Activated naive CD4-positive, alpha-beta T cell treated with anti-CD3 and anti-CD28 coated beads, Interleukin-2, amount 10 ng/mL, durations not matched to agents 7 days and 5 days (primary cell): ENCODE measurements at regions not wholly inside any gene's neighbourhood (a gene's known extent, or its start where the extent isn't known, plus 50 kb on each side); places are given as distances from the start of the nearest gene placed in this dataset.
"Not testable (repeated sequence)": the region's sequence is repeated elsewhere in the genome, so short reads cannot be mapped to it uniquely, and the experiment has no call there.

Experiments
- CTCF ChIA-PET: fragments of 350-600 bp; sonication (Branson Sonifier 250); formaldehyde crosslinking; loops from one replicate; lab custom pipeline; 2021; ENCODE audit warnings: antibody characterized with exemption; lab: Charles Lee
- DNase-seq: peaks from one replicate; pipeline ENCODE4 v3.0.0-alpha.2; 2020
- H3K27ac Mint-ChIP-seq: one replicate; pipeline ENCODE4 v1.8.0; 2021; ENCODE audit warnings: mild to moderate bottlenecking, moderate library complexity, mixed read lengths
- H3K27me3 Mint-ChIP-seq: one replicate; pipeline ENCODE4 v1.8.0; 2021; ENCODE audit warnings: mild to moderate bottlenecking, mixed read lengths
- H3K36me3 Mint-ChIP-seq: one replicate; pipeline ENCODE4 v1.8.0; 2021; ENCODE audit warnings: mixed read lengths
- H3K4me1 Mint-ChIP-seq: one replicate; pipeline ENCODE4 v1.8.0; 2021; ENCODE audit warnings: mixed read lengths
- H3K4me3 Mint-ChIP-seq: one replicate; pipeline ENCODE4 v1.8.0; 2021; ENCODE audit warnings: mild to moderate bottlenecking, moderate library complexity, mixed read lengths
- H3K9me3 Mint-ChIP-seq: one replicate; pipeline ENCODE4 v1.8.0; 2021; ENCODE audit warnings: mixed read lengths

DNA sequence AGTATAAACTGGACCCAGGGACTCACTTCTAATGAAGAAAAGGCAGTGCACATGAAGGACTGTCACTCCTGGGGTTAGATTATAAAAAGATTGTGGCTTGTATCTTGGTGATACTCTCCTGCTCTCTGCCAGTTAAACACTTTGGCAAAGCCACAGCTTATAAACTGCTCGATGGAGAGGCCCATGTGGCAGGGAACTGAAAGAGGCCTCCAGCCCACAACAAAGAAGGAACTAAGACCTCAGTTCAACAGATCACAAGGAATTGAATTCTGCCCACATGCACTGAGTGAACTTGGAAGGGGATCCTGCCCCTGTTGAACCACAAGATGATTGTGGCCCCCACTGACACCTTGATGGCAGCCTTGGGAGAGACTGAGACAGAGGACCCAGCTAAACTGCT is 363.8 kb downstream of the CBLN4 start:
- no peaks in the 10 kb centered on the region for H3K36me3 Mint-ChIP-seq

DNA sequence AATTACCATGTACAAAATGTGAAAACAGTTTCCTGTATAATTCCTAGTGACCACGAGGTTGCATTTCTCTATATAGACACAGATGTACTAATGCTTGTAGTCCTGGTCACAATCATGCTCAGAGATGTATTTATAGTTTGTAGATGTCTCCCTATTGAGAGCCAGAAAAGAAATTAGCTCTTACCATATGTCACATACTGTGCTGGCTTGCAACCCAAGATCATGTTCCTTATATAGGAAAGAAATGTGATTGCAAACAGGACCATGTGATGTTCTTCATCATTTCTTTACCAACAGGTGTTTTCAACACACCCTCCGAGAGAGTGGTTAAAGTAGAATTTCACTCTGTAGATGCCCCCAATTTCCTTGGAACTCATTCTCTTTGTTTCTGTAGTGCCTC is 369.4 kb downstream of the CBLN4 start:
- H3K4me3 Mint-ChIP-seq, result no peak overlapping the region
- H3K27me3 Mint-ChIP-seq, result no peaks in the 10 kb centered on the region
- CTCF ChIA-PET, result no interaction called here
- no peaks in the 10 kb centered on the region for H3K36me3 Mint-ChIP-seq
- H3K9me3 Mint-ChIP-seq, result no peaks in the 10 kb centered on the region
- no peaks in the 10 kb centered on the region for H3K4me1 Mint-ChIP-seq
- H3K27ac Mint-ChIP-seq, result no peak overlapping the region
- no peak for DNase-seq

More for the DNA sequence above, 363.8 kb downstream of the CBLN4 start:
- Mint-ChIP-seq H3K9me3 (peaks cover 2% of the 10 kb centered on the region), H3K4me1 (no peaks in the 10 kb centered on the region), H3K27me3 (no peaks in the 10 kb centered on the region), H3K27ac (no peak overlapping the region), H3K4me3 (no peak overlapping the region)
- DNase-seq, result no peak
- CTCF ChIA-PET, result no interaction called here

DNA sequence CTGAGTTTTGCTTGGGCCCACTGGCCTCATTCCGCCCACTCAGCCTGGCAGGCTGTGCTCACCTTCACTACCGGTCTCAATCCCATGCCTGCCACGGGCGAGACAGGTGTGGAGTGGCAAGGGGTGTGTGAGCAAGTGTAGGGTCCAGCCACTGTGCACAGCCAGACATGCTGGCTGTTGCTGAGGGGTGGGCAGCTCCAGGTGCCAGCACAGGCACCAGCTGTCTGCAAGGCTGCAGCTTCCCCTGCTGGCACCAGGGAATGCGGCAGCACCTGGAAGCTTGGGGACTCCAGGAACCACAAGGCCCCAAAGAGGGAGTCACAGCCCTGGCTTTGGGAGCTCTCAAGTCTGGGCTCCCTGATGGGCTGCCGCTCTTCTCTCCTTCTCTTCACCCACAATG is 372.7 kb downstream of the CBLN4 start:
- Mint-ChIP-seq H3K4me3 (no peak overlapping the region), H3K36me3 (no peaks in the 10 kb centered on the region), H3K27ac (no peak overlapping the region), H3K27me3 (no peaks in the 10 kb centered on the region), H3K9me3 (peaks cover 2% of the 10 kb centered on the region), H3K4me1 (no peaks in the 10 kb centered on the region)
- DNase-seq, result no peak
- CTCF ChIA-PET, result no interaction called here

DNA sequence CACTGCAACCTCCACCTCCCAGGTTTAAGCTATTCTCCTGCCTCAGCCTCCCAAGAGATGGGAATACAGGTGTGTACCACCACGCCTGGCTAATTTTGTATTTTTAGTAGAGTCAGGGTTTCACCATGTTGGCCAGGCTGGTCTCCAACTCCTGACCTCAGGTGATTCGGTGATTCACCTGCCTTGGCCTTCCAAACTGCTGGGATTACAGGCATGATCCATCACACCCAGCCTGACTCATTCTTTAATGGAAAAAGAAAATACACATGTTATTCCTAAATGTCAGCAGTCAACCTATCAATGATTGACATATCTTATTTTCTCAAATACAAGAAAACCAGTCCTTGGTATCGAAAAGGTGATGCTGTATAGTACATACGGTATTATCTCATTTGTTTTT is 376.2 kb downstream of the CBLN4 start:
- DNase-seq, H3K4me3 Mint-ChIP-seq, H3K4me1 Mint-ChIP-seq, H3K36me3 Mint-ChIP-seq, H3K27ac Mint-ChIP-seq, H3K9me3 Mint-ChIP-seq, H3K27me3 Mint-ChIP-seq: not testable (repeated sequence)
- CTCF ChIA-PET, result interaction anchor here (1.2 kb wide), 1 partner anchor 13 kb away, joined by 3 read pairs; no protein-coding TSS in a partner anchor

DNA sequence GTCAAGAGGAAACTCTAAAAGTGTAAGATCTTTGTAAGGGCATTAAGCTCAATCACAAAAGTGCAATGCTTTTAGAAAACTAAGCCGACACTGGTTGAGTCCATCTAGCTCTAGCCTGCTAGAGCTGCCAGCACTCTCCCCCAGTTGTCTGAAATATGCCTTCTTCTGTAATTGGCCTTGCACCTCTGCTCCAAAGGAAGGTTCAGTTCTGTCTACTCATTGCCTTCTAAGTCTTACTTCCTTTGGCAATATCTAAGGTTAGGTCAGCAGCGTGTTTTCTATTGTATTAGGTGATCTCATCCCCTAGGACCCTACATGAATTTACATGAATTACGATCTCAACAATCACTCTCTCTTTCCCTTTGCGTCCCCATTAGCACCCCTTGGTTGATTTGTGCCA is 378.6 kb downstream of the CBLN4 start:
- Mint-ChIP-seq H3K4me1 (no peaks in the 10 kb centered on the region), H3K27ac (no peak overlapping the region), H3K27me3 (no peaks in the 10 kb centered on the region), H3K4me3 (no peak overlapping the region), H3K36me3 (no peaks in the 10 kb centered on the region), H3K9me3 (peaks cover 2% of the 10 kb centered on the region)
- no peak for DNase-seq
- CTCF ChIA-PET, result no interaction called here

DNA sequence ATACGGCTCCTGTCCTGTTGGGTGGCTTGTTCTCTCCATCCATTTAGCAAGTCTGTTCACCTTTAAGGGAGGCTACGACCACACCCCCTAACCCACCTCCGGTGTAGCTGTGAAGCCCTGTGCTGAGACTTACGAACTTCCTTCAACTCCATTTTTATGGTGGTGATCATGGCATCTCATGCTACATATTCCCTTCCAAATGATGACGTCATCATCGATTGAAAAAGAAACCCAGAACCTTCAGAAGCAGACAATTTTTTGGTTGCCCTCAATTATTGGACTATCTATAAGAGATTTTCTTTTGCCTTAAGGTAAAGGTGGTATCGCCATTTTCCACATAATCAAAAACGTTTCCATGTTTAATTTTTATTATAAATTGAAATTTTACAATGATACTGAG is 389.0 kb downstream of the CBLN4 start:
- Mint-ChIP-seq H3K4me3 (no peak overlapping the region), H3K27me3 (no peaks in the 10 kb centered on the region), H3K27ac (no peak overlapping the region), H3K9me3 (peaks cover 9% of the 10 kb centered on the region), H3K4me1 (no peaks in the 10 kb centered on the region), H3K36me3 (no peaks in the 10 kb centered on the region)
- DNase-seq, result no peak
- CTCF ChIA-PET, result interaction anchor here (1.0 kb wide), 1 partner anchor 14 kb away, joined by 3 read pairs; no protein-coding TSS in a partner anchor

DNA sequence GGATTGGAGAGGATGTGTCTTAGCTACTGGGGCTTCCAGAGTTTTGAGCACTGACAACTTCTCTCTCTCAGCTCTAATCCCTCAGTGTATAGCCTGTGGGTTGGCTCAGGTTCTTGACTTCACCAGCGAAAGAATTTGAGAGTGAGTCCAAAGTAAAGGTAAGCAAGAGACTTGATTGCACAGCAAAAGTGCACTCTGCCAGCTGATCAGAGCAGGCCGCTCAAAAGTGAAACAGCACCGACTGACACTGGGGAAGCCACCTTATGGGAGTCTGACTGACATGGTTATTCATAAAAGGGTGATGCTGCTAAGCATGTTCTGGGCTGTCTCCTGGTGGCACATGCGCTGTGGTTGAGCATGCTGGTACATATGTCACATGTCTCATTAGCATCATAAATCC is 389.5 kb downstream of the CBLN4 start:
- DNase-seq, result no peak
- Mint-ChIP-seq H3K27me3 (no peaks in the 10 kb centered on the region), H3K9me3 (peaks cover 10% of the 10 kb centered on the region), H3K27ac (no peak overlapping the region), H3K4me1 (no peaks in the 10 kb centered on the region), H3K36me3 (no peaks in the 10 kb centered on the region), H3K4me3 (no peak overlapping the region)
- CTCF ChIA-PET, result interaction anchor here (1.0 kb wide), 1 partner anchor 14 kb away, joined by 3 read pairs; no protein-coding TSS in a partner anchor

DNA sequence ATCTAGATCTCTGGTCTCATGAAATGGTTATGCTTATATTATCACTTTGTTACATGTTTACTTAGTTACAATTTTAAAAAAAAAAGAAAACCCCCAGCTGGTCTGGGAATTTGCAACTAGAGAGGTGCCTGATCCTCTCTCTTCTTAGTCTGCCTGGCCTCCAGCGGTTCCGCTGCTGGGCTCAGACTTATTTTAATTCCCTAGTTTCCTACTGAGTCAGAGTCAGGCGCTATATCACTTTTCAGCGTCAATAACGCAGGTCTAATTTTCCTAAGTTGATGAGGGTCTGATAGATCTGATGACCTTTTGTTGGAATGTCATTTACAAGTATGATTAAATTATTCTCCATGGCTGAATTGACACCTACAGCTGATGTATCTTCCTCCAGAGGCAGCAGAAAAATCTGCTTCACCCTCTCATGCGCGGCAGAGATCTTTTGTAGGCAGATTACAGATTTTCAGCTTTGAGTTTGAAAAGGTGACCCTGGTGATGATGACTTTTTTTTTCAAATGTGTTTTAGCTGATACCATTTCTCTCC is 391.0 kb downstream of the CBLN4 start:
- peaks cover 8% of the 10 kb centered on the region for H3K9me3 Mint-ChIP-seq
- no peaks in the 10 kb centered on the region for H3K27me3 Mint-ChIP-seq
- no peak overlapping the region for H3K4me3 Mint-ChIP-seq
- no peaks in the 10 kb centered on the region for H3K36me3 Mint-ChIP-seq
- no peak overlapping the region for H3K27ac Mint-ChIP-seq
- H3K4me1 Mint-ChIP-seq, result no peaks in the 10 kb centered on the region
- no peak for DNase-seq
- CTCF ChIA-PET, result no interaction called here

DNA sequence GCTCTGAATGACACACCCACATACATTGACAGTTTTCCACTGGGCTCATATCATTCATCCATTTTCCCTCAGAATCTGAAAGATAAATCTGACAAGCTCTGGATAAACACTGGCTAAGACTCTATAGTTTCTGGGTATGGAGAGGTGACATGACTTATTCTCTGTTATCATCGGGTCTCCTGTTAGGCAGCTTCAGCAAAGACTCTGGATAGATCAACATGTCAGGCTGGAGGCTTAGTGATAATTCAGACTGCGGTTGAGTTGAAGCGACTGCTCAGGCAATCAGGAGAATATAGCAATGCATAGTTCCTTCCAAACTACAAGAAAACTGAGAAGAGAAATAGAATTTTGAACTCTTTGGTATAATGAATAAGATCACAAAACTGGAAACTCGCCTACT is 394.6 kb downstream of the CBLN4 start:
- DNase-seq, result no peak
- Mint-ChIP-seq H3K27me3 (no peaks in the 10 kb centered on the region), H3K9me3 (peaks cover 2% of the 10 kb centered on the region), H3K36me3 (no peaks in the 10 kb centered on the region), H3K27ac (no peak overlapping the region), H3K4me3 (no peak overlapping the region), H3K4me1 (no peaks in the 10 kb centered on the region)
- CTCF ChIA-PET, result no interaction called here

DNA sequence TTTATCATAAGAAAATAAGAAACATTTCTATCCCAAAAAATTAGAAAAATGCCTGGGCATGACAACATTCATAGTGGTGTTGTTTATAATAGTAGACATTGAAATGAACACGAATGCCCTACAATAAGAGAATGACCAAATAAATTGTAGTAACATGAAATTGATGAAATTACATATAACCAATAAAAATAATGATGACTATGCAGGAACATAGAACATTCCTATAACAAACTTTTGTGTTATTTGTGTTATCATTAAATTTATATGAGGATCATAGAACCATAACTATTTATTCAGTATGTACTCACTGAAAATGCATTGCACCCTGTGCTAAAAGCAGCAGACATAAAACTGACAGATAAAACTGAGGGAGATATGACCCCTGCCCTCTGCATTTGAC is 399.7 kb downstream of the CBLN4 start:
- H3K36me3 Mint-ChIP-seq, result no peaks in the 10 kb centered on the region
- no peak overlapping the region for H3K27ac Mint-ChIP-seq
- no peak overlapping the region for H3K4me3 Mint-ChIP-seq
- H3K4me1 Mint-ChIP-seq, result no peaks in the 10 kb centered on the region
- CTCF ChIA-PET, result no interaction called here
- no peaks in the 10 kb centered on the region for H3K27me3 Mint-ChIP-seq
- no peak for DNase-seq
- H3K9me3 Mint-ChIP-seq, result no peaks in the 10 kb centered on the region

DNA sequence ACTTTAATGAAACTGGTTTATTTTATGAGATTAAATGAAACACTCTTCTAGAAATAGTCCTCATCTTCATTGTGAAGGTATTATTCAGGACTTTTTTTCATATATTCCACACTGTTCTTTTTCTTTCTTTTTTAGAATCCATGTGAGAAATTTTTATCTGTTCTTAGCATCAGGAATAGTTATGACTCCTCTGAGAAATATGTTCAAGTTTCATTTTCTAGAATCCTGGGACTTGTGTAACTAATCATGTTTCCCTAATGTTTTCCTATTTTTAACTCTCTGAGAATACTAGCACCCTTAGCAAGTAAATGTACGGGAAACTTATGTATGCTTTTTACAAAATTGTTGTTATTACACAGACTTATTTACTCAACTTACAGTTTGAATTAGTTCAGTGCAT is 407.8 kb downstream of the CBLN4 start:
- no peak for DNase-seq
- H3K9me3 Mint-ChIP-seq, result peaks cover 2% of the 10 kb centered on the region
- no peaks in the 10 kb centered on the region for H3K27me3 Mint-ChIP-seq
- H3K4me3 Mint-ChIP-seq, result no peak overlapping the region
- CTCF ChIA-PET, result no interaction called here
- no peaks in the 10 kb centered on the region for H3K4me1 Mint-ChIP-seq
- H3K27ac Mint-ChIP-seq, result no peak overlapping the region
- H3K36me3 Mint-ChIP-seq, result no peaks in the 10 kb centered on the region

DNA sequence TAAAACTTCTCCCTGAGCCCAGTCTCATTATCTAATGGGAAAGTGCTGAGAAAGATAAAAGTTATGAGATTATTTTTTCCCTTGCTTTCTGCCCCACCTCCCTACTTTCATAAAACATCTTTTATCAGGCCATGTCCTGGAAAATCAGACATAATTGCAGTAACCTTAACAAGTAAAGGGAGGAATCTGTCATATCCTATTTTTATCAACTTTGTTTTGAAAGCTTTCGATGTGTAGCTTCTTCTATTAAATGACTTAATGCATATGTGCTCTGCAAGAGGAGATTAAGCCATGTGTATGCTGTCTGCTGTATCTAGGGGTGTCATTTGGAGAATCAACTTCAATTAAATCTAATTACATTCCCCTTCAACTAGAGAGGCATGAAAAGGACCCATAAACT is 408.9 kb downstream of the CBLN4 start:
- no peak overlapping the region for H3K4me3 Mint-ChIP-seq
- no peak for DNase-seq
- no peaks in the 10 kb centered on the region for H3K27me3 Mint-ChIP-seq
- no peaks in the 10 kb centered on the region for H3K36me3 Mint-ChIP-seq
- H3K4me1 Mint-ChIP-seq, result no peaks in the 10 kb centered on the region
- no peak overlapping the region for H3K27ac Mint-ChIP-seq
- peaks cover 2% of the 10 kb centered on the region for H3K9me3 Mint-ChIP-seq
- CTCF ChIA-PET, result no interaction called here

DNA sequence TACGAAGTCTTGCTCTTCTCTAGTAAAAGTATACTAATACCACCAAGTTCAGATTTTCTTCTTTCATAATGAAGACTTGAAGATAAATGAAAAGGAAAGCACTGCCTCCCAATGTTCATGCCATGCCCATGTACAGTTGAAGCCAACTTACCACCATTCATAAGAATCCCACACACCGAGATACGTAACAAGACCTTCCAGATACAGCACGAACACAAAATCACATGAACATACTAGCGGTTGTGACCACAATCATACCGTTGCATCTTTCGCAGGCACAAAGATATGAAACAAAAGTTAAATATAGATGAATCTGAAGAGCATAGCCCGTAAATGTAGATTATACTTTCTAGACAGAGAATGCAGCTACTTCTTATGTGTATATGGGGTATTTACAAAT is 412.5 kb downstream of the CBLN4 start:
- no peaks in the 10 kb centered on the region for H3K4me1 Mint-ChIP-seq
- CTCF ChIA-PET, result no interaction called here
- no peak for DNase-seq
- no peaks in the 10 kb centered on the region for H3K27me3 Mint-ChIP-seq
- H3K36me3 Mint-ChIP-seq, result no peaks in the 10 kb centered on the region
- no peak overlapping the region for H3K27ac Mint-ChIP-seq
- no peak overlapping the region for H3K4me3 Mint-ChIP-seq
- H3K9me3 Mint-ChIP-seq, result peaks cover 5% of the 10 kb centered on the region

DNA sequence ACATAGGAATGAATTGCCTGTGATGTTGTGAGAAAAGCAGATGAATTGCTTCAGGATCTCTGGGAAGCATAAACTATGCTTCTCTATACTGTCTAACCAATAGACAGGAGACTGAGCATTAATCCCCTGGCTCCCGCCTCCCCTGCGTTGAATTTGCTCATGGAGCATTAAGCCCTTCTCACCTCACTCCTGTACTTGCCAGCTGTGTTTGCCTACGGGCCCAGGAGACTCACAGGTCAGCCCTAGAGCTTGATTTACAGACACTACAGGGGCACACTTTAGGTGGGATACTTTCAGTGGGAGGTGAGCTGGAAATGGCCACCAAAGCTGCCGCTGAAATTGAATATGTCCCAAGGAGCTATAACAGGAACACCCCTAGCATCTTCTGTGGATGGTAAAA is 418.7 kb downstream of the CBLN4 start:
- no peaks in the 10 kb centered on the region for H3K4me1 Mint-ChIP-seq
- no peaks in the 10 kb centered on the region for H3K27me3 Mint-ChIP-seq
- DNase-seq, result no peak
- no peaks in the 10 kb centered on the region for H3K36me3 Mint-ChIP-seq
- H3K27ac Mint-ChIP-seq, result no peak overlapping the region
- no peak overlapping the region for H3K4me3 Mint-ChIP-seq
- CTCF ChIA-PET, result no interaction called here
- peaks cover 3% of the 10 kb centered on the region for H3K9me3 Mint-ChIP-seq

DNA sequence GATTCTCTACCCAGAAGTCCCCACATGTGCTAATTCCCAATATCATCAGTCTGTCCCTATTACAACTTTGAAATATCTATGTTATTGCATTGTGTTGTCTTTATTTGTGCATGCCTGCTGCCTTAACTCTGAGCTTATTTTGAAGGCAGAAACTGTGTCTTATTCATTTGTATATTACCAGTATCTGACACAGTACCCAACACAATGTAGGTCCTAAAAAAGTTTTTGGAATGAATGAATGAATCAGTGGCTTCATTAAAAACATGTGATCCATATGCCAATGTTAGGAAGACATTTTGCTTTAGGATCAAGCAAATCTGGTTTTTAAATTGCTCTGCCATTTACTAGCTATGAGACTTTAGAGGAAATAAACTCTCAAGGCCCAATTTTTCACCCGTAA is 420.4 kb downstream of the CBLN4 start:
- no peak overlapping the region for H3K27ac Mint-ChIP-seq
- no peak for DNase-seq
- H3K4me1 Mint-ChIP-seq, result no peaks in the 10 kb centered on the region
- H3K9me3 Mint-ChIP-seq, result peaks cover 2% of the 10 kb centered on the region
- no peaks in the 10 kb centered on the region for H3K36me3 Mint-ChIP-seq
- CTCF ChIA-PET, result no interaction called here
- no peak overlapping the region for H3K4me3 Mint-ChIP-seq
- no peaks in the 10 kb centered on the region for H3K27me3 Mint-ChIP-seq

DNA sequence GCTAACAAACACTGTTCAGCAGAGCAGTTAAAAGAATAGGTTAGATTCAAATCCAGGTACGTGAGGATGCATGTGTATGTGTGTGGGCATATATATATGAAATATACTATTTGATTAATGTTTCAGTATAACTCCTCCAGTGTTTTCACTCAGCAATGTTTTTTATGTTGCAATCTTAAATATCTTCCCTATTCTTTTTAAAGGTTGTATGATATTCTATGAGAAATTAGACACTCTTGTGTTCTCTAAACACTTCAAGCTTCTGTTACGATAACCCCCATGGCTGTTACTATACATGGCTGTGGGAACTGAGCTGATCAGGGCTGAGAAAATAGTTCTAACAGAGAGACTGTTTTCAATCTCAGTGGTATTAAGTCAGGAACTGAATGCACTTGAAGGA is 421.0 kb downstream of the CBLN4 start:
- DNase-seq, result no peak
- no peaks in the 10 kb centered on the region for H3K36me3 Mint-ChIP-seq
- no peaks in the 10 kb centered on the region for H3K9me3 Mint-ChIP-seq
- no peaks in the 10 kb centered on the region for H3K4me1 Mint-ChIP-seq
- CTCF ChIA-PET, result no interaction called here
- no peak overlapping the region for H3K4me3 Mint-ChIP-seq
- no peak overlapping the region for H3K27ac Mint-ChIP-seq
- no peaks in the 10 kb centered on the region for H3K27me3 Mint-ChIP-seq
